HG02678 (cell line): ENCODE measurements at regions not wholly inside any gene's neighbourhood (a gene's known extent, or its start where the extent isn't known, plus 50 kb on each side); places are given as distances from the start of the nearest gene placed in this dataset.

Experiments used
- ATAC-seq: cut with Tn5 transposase; IDR thresholded peaks from one replicate; pipeline ENCODE4 v1.9.1; 2021; ENCODE audit warnings: mild to moderate bottlenecking, moderate library complexity; ENCODE audit not compliant: unreplicated experiment

- no peak for ATAC-seq
Measured at GRCh38 chr2:128755695-128756364, 437.2 kb upstream of the HS6ST1 start.

- no peak for ATAC-seq
Measured at GRCh38 chr2:128756365-128756717, 437.7 kb upstream of the HS6ST1 start.

- no peak for ATAC-seq
Measured at GRCh38 chr2:128765811-128766210, 447.1 kb upstream of the HS6ST1 start.

GRCh38 chr2:128768041-128768440 lies 449.4 kb upstream of the HS6ST1 start:
- ATAC-seq = no peak

GRCh38 chr2:128769457-128770142 lies 450.9 kb upstream of the HS6ST1 start:
- ATAC-seq = no peak

GRCh38 chr2:128770143-128771085 lies 451.7 kb upstream of the HS6ST1 start:
- no peak for ATAC-seq

- no peak for ATAC-seq
Measured at GRCh38 chr2:128771401-128771800, 452.7 kb upstream of the HS6ST1 start.

GRCh38 chr2:128772671-128773070 lies 454.0 kb upstream of the HS6ST1 start:
- no peak for ATAC-seq

- no peak for ATAC-seq
Measured at GRCh38 chr2:128773641-128774319, 455.1 kb upstream of the HS6ST1 start.

- ATAC-seq = no peak
Measured at GRCh38 chr2:128774320-128775216, 455.9 kb upstream of the HS6ST1 start.

- ATAC-seq = no peak
Measured at GRCh38 chr2:128775217-128775913, 456.7 kb upstream of the HS6ST1 start.

- ATAC-seq = no peak
Measured at GRCh38 chr2:128775914-128776285, 457.2 kb upstream of the HS6ST1 start.

- ATAC-seq = no peak
Measured at GRCh38 chr2:128776461-128777195, 458.0 kb upstream of the HS6ST1 start.

- no peak for ATAC-seq
Measured at GRCh38 chr2:128777196-128778035, 458.7 kb upstream of the HS6ST1 start.

GRCh38 chr2:128778843-128779242 lies 460.2 kb upstream of the HS6ST1 start:
- ATAC-seq = no peak

GRCh38 chr2:128779301-128780095 lies 460.8 kb upstream of the HS6ST1 start:
- ATAC-seq = no peak

GRCh38 chr2:128780434-128781080 lies 461.9 kb upstream of the HS6ST1 start:
- no peak for ATAC-seq
